Activated CD4-positive, alpha-beta T cell treated with anti-CD3 and anti-CD28 coated beads, Interleukin-2, amount 10 ng/mL, durations not matched to agents 7 days and 5 days (primary cell): ENCODE measurements at regions not wholly inside any gene's neighbourhood (a gene's known extent, or its start where the extent isn't known, plus 50 kb on each side); places are given as distances from the start of the nearest gene placed in this dataset.
"Not testable (repeated sequence)": the region's sequence is repeated elsewhere in the genome, so short reads cannot be mapped to it uniquely, and the experiment has no call there.

Experiments
- CTCF ChIA-PET: fragments of 350-600 bp; sonication (Branson Sonifier 250); formaldehyde crosslinking; loops from one replicate; lab custom pipeline; 2021; ENCODE audit warnings: antibody characterized with exemption; lab: Charles Lee
- POLR2A ChIA-PET: fragments of 350-600 bp; sonication (Branson Sonifier 250); formaldehyde crosslinking; loops from one replicate; lab custom pipeline; 2021; ENCODE audit warnings: antibody characterized with exemption; lab: Charles Lee
- DNase-seq: peaks from one replicate; pipeline ENCODE4 v3.0.0-alpha.2; 2020
- H3K27ac Mint-ChIP-seq: one replicate; pipeline ENCODE4 v1.8.0; 2021; ENCODE audit warnings: mild to moderate bottlenecking, moderate library complexity, mixed read lengths
- H3K27me3 Mint-ChIP-seq: one replicate; pipeline ENCODE4 v1.8.0; 2021; ENCODE audit warnings: mixed read lengths
- H3K36me3 Mint-ChIP-seq: one replicate; pipeline ENCODE4 v1.8.0; 2021; ENCODE audit warnings: low read depth, mixed read lengths
- H3K4me1 Mint-ChIP-seq: one replicate; pipeline ENCODE4 v1.8.0; 2021; ENCODE audit warnings: mixed read lengths
- H3K4me3 Mint-ChIP-seq: one replicate; pipeline ENCODE4 v1.8.0; 2021; ENCODE audit warnings: mild to moderate bottlenecking, moderate library complexity, mixed read lengths
- H3K9me3 Mint-ChIP-seq: one replicate; pipeline ENCODE4 v1.8.0; 2021; ENCODE audit warnings: mixed read lengths

DNA sequence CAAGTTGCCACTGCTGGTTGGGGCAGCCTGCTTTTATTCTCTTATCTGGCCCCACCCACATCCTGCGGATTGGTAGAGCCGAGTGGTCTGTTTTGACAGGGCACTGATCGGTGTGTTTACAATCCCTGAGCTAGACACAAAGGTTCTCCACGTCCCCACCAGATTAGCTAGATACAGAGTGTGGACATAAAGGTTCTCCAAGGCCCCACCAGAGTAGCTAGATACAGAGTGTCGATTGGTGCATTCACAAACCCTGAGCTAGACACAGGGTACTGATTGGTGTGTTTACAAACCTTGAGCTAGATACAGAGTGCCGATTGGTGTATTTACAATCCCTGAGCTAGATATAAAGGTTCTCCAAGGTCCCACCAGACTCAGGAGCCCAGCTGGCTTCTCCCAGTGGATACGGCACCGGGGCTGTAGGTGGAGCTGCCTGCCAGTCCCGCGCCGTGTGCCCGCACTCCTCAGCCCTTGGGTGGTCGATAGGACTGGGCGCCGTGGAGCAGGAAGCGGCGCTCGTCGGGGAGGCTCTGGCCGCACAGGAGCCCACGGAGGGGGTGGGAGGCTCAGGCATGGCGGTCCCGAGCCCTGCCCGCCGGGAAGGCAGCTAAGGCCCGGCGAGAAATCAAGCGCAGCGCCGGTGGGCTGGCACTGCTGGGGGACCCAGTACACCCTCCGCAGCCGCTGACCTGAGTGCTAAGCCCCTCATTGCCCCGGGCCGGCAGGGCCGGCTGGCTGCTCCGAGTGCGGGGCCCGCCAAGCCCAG, 157.8 kb upstream of the PPP1R3A start:
- CTCF ChIA-PET, H3K9me3 Mint-ChIP-seq, H3K4me1 Mint-ChIP-seq, H3K4me3 Mint-ChIP-seq, DNase-seq, POLR2A ChIA-PET, H3K36me3 Mint-ChIP-seq, H3K27ac Mint-ChIP-seq: not testable (repeated sequence)
- H3K27me3 Mint-ChIP-seq, result peaks cover 33% of the 10 kb centered on the region

DNA sequence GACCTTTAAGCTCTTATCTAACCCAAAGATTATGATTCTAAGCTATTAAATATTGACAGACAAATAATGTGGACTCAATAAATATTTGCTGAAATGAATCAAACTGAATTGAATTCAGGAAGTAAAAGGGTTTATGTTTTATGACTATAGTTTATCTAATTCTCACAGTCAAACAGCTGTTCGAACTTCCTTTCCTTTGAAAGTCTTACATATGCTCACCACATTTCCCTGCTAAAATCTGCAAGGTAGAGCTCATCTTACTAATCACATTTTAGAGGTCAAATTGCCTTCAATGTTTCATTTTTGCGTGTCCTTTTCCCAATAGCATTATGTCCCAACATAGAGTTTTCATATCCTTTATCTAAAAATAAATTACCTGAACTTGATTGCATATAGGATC, 154.9 kb upstream of the PPP1R3A start:
- Mint-ChIP-seq H3K27ac (no peak overlapping the region), H3K4me1 (no peaks in the 10 kb centered on the region), H3K4me3 (no peak overlapping the region), H3K27me3 (peaks cover 12% of the 10 kb centered on the region), H3K9me3 (no peaks in the 10 kb centered on the region), H3K36me3 (no peaks in the 10 kb centered on the region)
- POLR2A ChIA-PET, result no interaction called here
- CTCF ChIA-PET, result no interaction called here
- DNase-seq, result no peak

DNA sequence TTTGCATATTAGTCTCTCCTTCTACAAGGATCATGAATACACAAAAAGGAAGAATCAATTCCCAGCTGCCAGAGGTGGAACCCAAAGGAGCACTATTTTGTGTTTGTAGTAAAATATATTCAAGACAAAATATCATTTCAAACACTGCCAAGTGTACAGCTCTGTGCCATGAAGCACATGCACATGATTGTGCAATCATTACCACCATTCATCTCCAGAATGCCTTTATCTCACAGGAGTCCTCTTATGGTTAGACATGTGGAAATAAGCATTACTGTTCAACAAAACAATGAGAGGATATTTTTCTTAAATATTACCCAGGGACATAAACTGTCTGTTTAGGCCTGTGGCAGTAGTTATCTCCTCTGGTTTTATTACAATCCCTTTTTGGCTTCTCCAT, 151.4 kb upstream of the PPP1R3A start:
- no peaks in the 10 kb centered on the region for H3K36me3 Mint-ChIP-seq
- ChIA-PET POLR2A (no interaction called here), CTCF (no interaction called here)
- DNase-seq, result no peak
- H3K4me1 Mint-ChIP-seq, result no peaks in the 10 kb centered on the region
- no peak overlapping the region for H3K4me3 Mint-ChIP-seq
- H3K27ac Mint-ChIP-seq, result no peak overlapping the region
- no peaks in the 10 kb centered on the region for H3K9me3 Mint-ChIP-seq
- peaks cover 9% of the 10 kb centered on the region for H3K27me3 Mint-ChIP-seq

DNA sequence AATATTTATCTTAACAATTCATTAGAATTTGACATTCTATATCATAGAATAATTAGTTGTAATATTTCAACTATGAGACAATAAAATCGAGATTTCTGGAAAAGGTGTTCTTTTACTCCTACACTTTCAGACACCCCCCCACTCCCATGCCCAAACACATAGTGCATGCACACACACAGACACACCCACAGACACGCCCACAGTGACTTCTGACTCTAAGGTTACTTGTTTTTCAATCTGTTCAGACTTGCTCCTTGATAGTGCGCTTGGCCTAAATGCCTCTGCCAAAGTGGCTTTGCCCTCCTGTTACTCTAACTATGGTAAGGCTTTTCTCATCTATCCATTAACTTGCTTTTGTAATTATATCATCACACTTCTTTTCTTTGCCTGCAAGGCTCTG, 144.0 kb upstream of the PPP1R3A start:
- Mint-ChIP-seq H3K4me1 (no peaks in the 10 kb centered on the region), H3K36me3 (no peaks in the 10 kb centered on the region), H3K27me3 (peaks cover 4% of the 10 kb centered on the region), H3K9me3 (no peaks in the 10 kb centered on the region), H3K4me3 (no peak overlapping the region), H3K27ac (no peak overlapping the region)
- CTCF ChIA-PET, result no interaction called here
- DNase-seq, result no peak
- POLR2A ChIA-PET, result no interaction called here

DNA sequence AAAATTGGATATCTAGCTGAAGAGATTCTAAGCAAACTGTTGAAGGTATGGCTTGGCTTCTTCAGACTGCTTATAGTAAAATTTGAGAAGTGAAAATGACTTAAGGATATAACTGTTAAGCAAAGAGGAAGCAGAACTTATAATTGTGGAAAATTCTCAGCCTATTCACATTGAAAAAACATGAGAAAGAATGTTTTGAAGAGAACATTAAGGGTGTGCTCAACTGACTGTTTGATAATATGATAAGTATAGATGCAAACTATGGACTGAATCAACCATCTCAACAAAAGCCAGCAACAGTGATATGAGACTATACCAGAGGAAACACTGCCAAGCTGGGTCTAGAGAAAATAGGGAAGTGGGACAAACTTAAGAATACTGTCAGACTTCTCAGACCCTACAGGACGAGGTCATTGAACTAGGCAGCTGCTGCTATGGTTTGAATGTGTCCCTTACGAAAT, 133.1 kb upstream of the PPP1R3A start:
- H3K27ac Mint-ChIP-seq, result no peak overlapping the region
- peaks cover 10% of the 10 kb centered on the region for H3K4me1 Mint-ChIP-seq
- CTCF ChIA-PET, result no interaction called here
- H3K36me3 Mint-ChIP-seq, result no peaks in the 10 kb centered on the region
- H3K9me3 Mint-ChIP-seq, result no peaks in the 10 kb centered on the region
- no peak overlapping the region for H3K4me3 Mint-ChIP-seq
- DNase-seq, result no peak
- no peaks in the 10 kb centered on the region for H3K27me3 Mint-ChIP-seq
- POLR2A ChIA-PET, result no interaction called here

DNA sequence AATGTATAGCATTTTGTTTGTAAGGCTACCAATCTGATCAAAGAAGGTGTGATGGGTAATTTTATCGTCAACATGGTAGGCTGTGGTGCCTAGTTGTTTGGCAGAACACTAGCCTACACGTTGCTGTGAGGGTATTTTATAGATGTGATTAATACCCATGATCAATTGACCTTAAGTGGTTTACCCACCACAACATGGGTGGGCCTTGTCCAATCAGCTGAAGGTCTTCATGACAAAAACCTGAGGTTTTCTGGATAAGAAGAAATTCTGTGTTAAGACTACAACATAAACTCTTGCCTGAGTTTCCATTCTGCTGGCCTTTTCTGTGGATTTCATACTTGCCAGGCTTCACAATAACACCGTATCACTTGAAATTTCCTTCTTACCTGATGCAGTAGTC, 131.8 kb upstream of the PPP1R3A start:
- Mint-ChIP-seq H3K4me3 (no peak overlapping the region), H3K27me3 (no peaks in the 10 kb centered on the region)

DNA sequence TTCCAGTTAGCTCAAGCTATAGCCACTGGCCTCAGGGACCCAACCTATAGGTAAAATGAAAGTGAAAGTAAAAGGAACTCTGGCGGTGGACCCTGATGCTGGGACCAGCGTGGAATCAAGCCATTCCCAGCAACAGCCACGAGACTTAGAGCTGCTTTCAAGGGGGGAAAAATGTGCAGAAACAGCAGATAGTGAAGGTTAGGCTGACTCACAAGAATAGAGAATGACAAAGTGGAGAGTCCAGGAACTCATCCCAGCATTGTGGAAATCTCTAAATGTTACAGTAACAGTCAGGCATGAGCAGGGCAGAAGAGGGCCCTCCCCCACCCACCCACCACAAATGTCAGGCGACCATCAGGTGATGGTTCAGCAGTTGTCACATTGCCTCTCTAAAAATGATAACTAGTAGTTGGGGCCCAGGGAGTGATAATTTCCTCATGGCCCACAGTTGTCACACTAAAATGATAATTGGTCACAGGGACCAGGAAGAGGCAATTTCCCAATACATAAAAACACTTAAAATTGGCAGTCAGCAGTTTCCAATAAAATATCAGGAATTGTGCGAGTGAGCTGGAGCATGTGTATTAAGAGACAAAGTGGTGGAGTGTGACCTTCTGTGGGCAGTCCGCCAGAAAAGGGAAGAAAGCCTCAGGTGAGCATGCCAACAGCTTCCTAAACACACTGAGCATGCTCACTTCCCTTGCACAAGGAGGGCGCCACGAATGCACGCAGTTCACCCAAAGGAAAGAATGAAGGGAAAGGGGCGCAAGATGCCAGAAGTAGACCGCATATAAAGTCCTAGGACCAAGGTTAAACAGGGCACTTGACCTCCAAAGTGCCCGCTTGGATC, 129.8 kb upstream of the PPP1R3A start:
- peak overlapping the region; percentile 55 for H3K4me3 Mint-ChIP-seq
- H3K27me3 Mint-ChIP-seq, result no peaks in the 10 kb centered on the region
- CTCF ChIA-PET, result interaction anchor here (0.9 kb wide), 1 partner anchor 16 kb away, joined by 3 read pairs; no protein-coding TSS in a partner anchor
- peak overlapping the region; percentile 70 for H3K27ac Mint-ChIP-seq
- POLR2A ChIA-PET, result no interaction called here
- H3K4me1 Mint-ChIP-seq, result peaks cover 10% of the 10 kb centered on the region
- no peaks in the 10 kb centered on the region for H3K36me3 Mint-ChIP-seq
- DNase-seq, result no peak
- H3K9me3 Mint-ChIP-seq, result no peaks in the 10 kb centered on the region

More for the DNA sequence above, 131.8 kb upstream of the PPP1R3A start:
- H3K4me1 Mint-ChIP-seq, result peaks cover 10% of the 10 kb centered on the region
- no peaks in the 10 kb centered on the region for H3K36me3 Mint-ChIP-seq
- no peaks in the 10 kb centered on the region for H3K9me3 Mint-ChIP-seq
- ChIA-PET POLR2A (no interaction called here), CTCF (no interaction called here)
- H3K27ac Mint-ChIP-seq, result no peak overlapping the region
- DNase-seq, result no peak

GRCh38 chr7:114047889-114048288, 129.1 kb upstream of the PPP1R3A start:
- ChIA-PET POLR2A (no interaction called here), CTCF (interaction anchor here (0.9 kb wide), 1 partner anchor 17 kb away, joined by 3 read pairs; no protein-coding TSS in a partner anchor)
- no peaks in the 10 kb centered on the region for H3K36me3 Mint-ChIP-seq
- H3K27me3 Mint-ChIP-seq, result no peaks in the 10 kb centered on the region
- peaks cover 10% of the 10 kb centered on the region for H3K4me1 Mint-ChIP-seq
- no peaks in the 10 kb centered on the region for H3K9me3 Mint-ChIP-seq
- H3K27ac Mint-ChIP-seq, result peak overlapping the region; percentile 70
- peak overlapping the region; percentile 55 for H3K4me3 Mint-ChIP-seq
- DNase-seq, result no peak

DNA sequence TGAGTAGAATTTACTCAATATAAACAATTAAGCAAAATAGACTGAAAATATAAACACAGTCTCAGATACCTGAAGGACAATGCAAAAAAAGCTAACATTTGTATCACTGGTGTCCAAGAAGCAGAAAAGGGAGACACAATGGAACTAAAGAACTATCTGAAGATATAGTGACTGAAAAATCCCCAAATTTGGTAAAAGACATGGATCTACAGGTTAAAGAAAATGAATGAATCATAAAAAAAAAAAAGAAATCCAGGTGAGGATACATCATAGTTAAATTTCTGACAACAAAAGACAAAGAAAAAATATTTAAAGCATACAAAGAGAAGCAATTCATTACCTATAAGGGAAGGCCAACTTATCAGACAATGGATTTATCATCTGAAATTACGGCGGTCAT, 114.7 kb upstream of the PPP1R3A start:
- H3K4me1 Mint-ChIP-seq, result no peaks in the 10 kb centered on the region
- H3K27me3 Mint-ChIP-seq, result peaks cover 2% of the 10 kb centered on the region
- POLR2A ChIA-PET, result no interaction called here
- no peaks in the 10 kb centered on the region for H3K9me3 Mint-ChIP-seq
- CTCF ChIA-PET, result no interaction called here
- DNase-seq, result no peak
- H3K27ac Mint-ChIP-seq, result no peak overlapping the region
- H3K4me3 Mint-ChIP-seq, result no peak overlapping the region
- H3K36me3 Mint-ChIP-seq, result no peaks in the 10 kb centered on the region

GRCh38 chr7:114026486-114027089, 107.8 kb upstream of the PPP1R3A start:
- DNase-seq, result peak; percentile 52
- CTCF ChIA-PET, result no interaction called here
- no peak overlapping the region for H3K4me3 Mint-ChIP-seq
- H3K27ac Mint-ChIP-seq, result no peak overlapping the region
- POLR2A ChIA-PET, result no interaction called here
- no peaks in the 10 kb centered on the region for H3K9me3 Mint-ChIP-seq
- H3K4me1 Mint-ChIP-seq, result no peaks in the 10 kb centered on the region
- no peaks in the 10 kb centered on the region for H3K36me3 Mint-ChIP-seq
- peaks cover 4% of the 10 kb centered on the region for H3K27me3 Mint-ChIP-seq

GRCh38 chr7:114021135-114021534, 102.3 kb upstream of the PPP1R3A start:
- no peaks in the 10 kb centered on the region for H3K9me3 Mint-ChIP-seq
- H3K4me1 Mint-ChIP-seq, result no peaks in the 10 kb centered on the region
- POLR2A ChIA-PET, result no interaction called here
- no peaks in the 10 kb centered on the region for H3K36me3 Mint-ChIP-seq
- H3K27ac Mint-ChIP-seq, result no peak overlapping the region
- no peak overlapping the region for H3K4me3 Mint-ChIP-seq
- DNase-seq, result no peak
- CTCF ChIA-PET, result no interaction called here
- peaks cover 4% of the 10 kb centered on the region for H3K27me3 Mint-ChIP-seq

- H3K9me3 Mint-ChIP-seq, result no peaks in the 10 kb centered on the region
- DNase-seq, result no peak
- H3K4me3 Mint-ChIP-seq, result no peak overlapping the region
- no peaks in the 10 kb centered on the region for H3K36me3 Mint-ChIP-seq
- ChIA-PET CTCF (interaction anchor here (0.5 kb wide), 1 partner anchor 279 kb away, joined by 5 read pairs; no protein-coding TSS in a partner anchor), POLR2A (no interaction called here)
- no peaks in the 10 kb centered on the region for H3K4me1 Mint-ChIP-seq
- H3K27me3 Mint-ChIP-seq, result no peaks in the 10 kb centered on the region
- H3K27ac Mint-ChIP-seq, result no peak overlapping the region
These were observed 89.9 kb upstream of the PPP1R3A start for GRCh38 chr7:114008696-114009095.

- ChIA-PET CTCF (no interaction called here), POLR2A (no interaction called here)
- H3K36me3 Mint-ChIP-seq, result no peaks in the 10 kb centered on the region
- H3K27ac Mint-ChIP-seq, result no peak overlapping the region
- H3K9me3 Mint-ChIP-seq, result peaks cover 8% of the 10 kb centered on the region
- no peak for DNase-seq
- H3K4me3 Mint-ChIP-seq, result no peak overlapping the region
- no peaks in the 10 kb centered on the region for H3K4me1 Mint-ChIP-seq
- no peaks in the 10 kb centered on the region for H3K27me3 Mint-ChIP-seq
These were observed 88.6 kb upstream of the PPP1R3A start for GRCh38 chr7:114007386-114007785.
